Mesodermal cell (in vitro differentiated cells): ENCODE measurements at regions not wholly inside any gene's neighbourhood (a gene's known extent, or its start where the extent isn't known, plus 50 kb on each side); places are given as distances from the start of the nearest gene placed in this dataset.

Experiments used
- H3K27ac ChIP-seq: 2 replicates; pipeline ENCODE4 v1.7.0; 2013; ENCODE audit warnings: mild to moderate bottlenecking, low read depth, low read length, moderate library complexity; ENCODE audit not compliant: severe bottlenecking
- H3K36me3 ChIP-seq: 2 replicates; pipeline ENCODE4 v1.7.1; 2013; ENCODE audit warnings: mild to moderate bottlenecking, low read length, moderate library complexity; ENCODE audit not compliant: control insufficient read depth, insufficient read depth
- H3K4me1 ChIP-seq: one replicate; pipeline ENCODE4 v1.7.1; 2013; ENCODE audit warnings: mild to moderate bottlenecking, low read length; ENCODE audit not compliant: insufficient read depth, control insufficient read depth, poor library complexity, severe bottlenecking
- H3K4me3 ChIP-seq: 2 replicates; pipeline ENCODE4 v1.7.0; 2013; ENCODE audit warnings: low read length, control low read depth, mild to moderate bottlenecking; ENCODE audit not compliant: insufficient read depth, poor library complexity, severe bottlenecking; ENCODE audit errors: extremely low read depth
- H3K9me3 ChIP-seq: 2 replicates; pipeline ENCODE4 v1.7.1; 2013; ENCODE audit warnings: mild to moderate bottlenecking, low read length, moderate library complexity; ENCODE audit not compliant: control insufficient read depth
- WGBS, 2 experiments: methylation state at CpG; one replicate each; pipeline ENCODE4 v1.1.5; 2013; ENCODE audit warnings: missing lambda C conversion rate in 2 of 2; ENCODE audit not compliant: insufficient coverage in 2 of 2; 5-methylcytosine and 5-hydroxymethylcytosine counted together

GRCh38 chr10:6305401-6306321 lies 102.9 kb downstream of the PFKFB3 start:
- Histone ChIP-seq H3K36me3 (no peaks in the 10 kb centered on the region), H3K4me3 (no peak overlapping the region), H3K9me3 (peaks cover 11% of the 10 kb centered on the region), H3K27ac (no peak overlapping the region), H3K4me1 (peaks cover under 1% of the 10 kb centered on the region)
- 88 to 90% methylated on average over 4 to 5 of the region's 7 CpGs for WGBS, 2 experiments

DNA sequence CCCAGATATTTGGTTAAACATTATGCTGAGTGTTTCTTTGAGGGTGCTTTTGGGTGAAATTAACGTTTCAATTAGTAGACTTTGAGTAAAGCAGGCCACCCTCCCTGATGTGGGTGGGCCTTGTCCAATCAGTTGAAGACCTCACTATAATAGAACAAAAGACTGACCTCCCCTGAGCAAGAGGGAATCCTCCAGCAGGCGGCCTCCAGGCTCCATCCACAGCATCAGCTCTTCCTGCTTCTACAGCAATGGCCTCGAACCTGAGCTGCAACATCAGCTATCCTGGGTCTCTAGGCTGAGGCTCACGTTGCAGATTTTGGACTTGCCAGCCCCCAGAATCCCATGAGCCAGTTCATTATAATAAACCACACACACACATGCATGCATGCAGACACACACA lies 104.2 kb downstream of the PFKFB3 start:
- no peaks in the 10 kb centered on the region for H3K36me3 ChIP-seq
- H3K27ac ChIP-seq: no peak overlapping the region
- peaks cover 2% of the 10 kb centered on the region for H3K4me1 ChIP-seq
- peaks cover 11% of the 10 kb centered on the region for H3K9me3 ChIP-seq
- no peak overlapping the region for H3K4me3 ChIP-seq
- 86 to 100% methylated on average over 3 of the region's 4 CpGs for WGBS, 2 experiments

DNA sequence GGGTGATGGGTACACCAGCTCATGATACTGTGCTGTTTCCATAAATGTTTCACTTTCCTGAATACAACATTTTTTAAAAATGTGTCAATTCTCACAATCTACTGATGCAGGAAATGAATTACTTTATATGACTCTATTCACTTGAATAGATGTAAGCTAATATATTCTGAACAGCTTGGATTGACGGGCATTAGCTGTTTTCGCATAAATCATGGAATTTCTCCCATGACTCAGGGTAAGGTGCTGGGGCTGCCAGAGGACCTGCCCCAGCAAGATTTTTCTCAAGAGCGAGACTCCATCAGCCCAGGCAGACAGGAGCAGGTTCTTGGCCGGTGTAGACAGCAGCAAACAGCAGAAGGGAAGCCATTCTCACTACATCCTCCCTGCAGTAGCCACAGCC lies 107.1 kb downstream of the PFKFB3 start:
- H3K9me3 ChIP-seq: peaks cover 11% of the 10 kb centered on the region
- no peaks in the 10 kb centered on the region for H3K36me3 ChIP-seq
- 97 to 100% methylated on average over 2 to 4 of the region's 4 CpGs for WGBS, 2 experiments
- H3K4me1 ChIP-seq: peaks cover 8% of the 10 kb centered on the region
- no peak overlapping the region for H3K4me3 ChIP-seq
- H3K27ac ChIP-seq: no peak overlapping the region

GRCh38 chr10:6310977-6311376 lies 108.2 kb downstream of the PFKFB3 start:
- no peak overlapping the region for H3K4me3 ChIP-seq
- H3K36me3 ChIP-seq: no peaks in the 10 kb centered on the region
- peaks cover 11% of the 10 kb centered on the region for H3K4me1 ChIP-seq
- WGBS, 2 experiments: 100% methylated on average over 3 to 4 of the region's 4 CpGs
- no peak overlapping the region for H3K27ac ChIP-seq
- H3K9me3 ChIP-seq: peaks cover 11% of the 10 kb centered on the region

GRCh38 chr10:6311700-6312330 lies 109.1 kb downstream of the PFKFB3 start:
- peaks cover 11% of the 10 kb centered on the region for H3K4me1 ChIP-seq
- H3K36me3 ChIP-seq: no peaks in the 10 kb centered on the region
- 79 to 96% methylated on average over 9 of the region's 11 CpGs for WGBS, 2 experiments
- H3K4me3 ChIP-seq: no peak overlapping the region
- peaks cover 8% of the 10 kb centered on the region for H3K9me3 ChIP-seq
- no peak overlapping the region for H3K27ac ChIP-seq

GRCh38 chr10:6312636-6313035 lies 109.9 kb downstream of the PFKFB3 start:
- no peak overlapping the region for H3K4me3 ChIP-seq
- 77 to 80% methylated on average over 1 to 3 of the region's 6 CpGs for WGBS, 2 experiments
- H3K4me1 ChIP-seq: peaks cover 11% of the 10 kb centered on the region
- H3K27ac ChIP-seq: no peak overlapping the region
- no peaks in the 10 kb centered on the region for H3K36me3 ChIP-seq
- no peaks in the 10 kb centered on the region for H3K9me3 ChIP-seq

GRCh38 chr10:6313111-6313895 lies 110.6 kb downstream of the PFKFB3 start:
- no peaks in the 10 kb centered on the region for H3K36me3 ChIP-seq

GRCh38 chr10:6314620-6315205 lies 112.0 kb downstream of the PFKFB3 start:
- H3K27ac ChIP-seq: no peak overlapping the region
- peaks cover 11% of the 10 kb centered on the region for H3K4me1 ChIP-seq
- no peak overlapping the region for H3K4me3 ChIP-seq
- WGBS, 2 experiments: 85 to 91% methylated on average over 6 to 7 of the region's 9 CpGs
- H3K9me3 ChIP-seq: no peaks in the 10 kb centered on the region
- no peaks in the 10 kb centered on the region for H3K36me3 ChIP-seq

More at GRCh38 chr10:6313111-6313895, 110.6 kb downstream of the PFKFB3 start:
- Histone ChIP-seq H3K9me3 (no peaks in the 10 kb centered on the region), H3K27ac (no peak overlapping the region), H3K4me1 (peaks cover 11% of the 10 kb centered on the region), H3K4me3 (no peak overlapping the region)
- WGBS, 2 experiments: 94 to 95% methylated on average over 9 to 10 of the region's 12 CpGs

GRCh38 chr10:6319119-6319518 lies 116.4 kb downstream of the PFKFB3 start:
- Histone ChIP-seq H3K4me1 (peaks cover 25% of the 10 kb centered on the region), H3K4me3 (no peak overlapping the region), H3K36me3 (no peaks in the 10 kb centered on the region), H3K9me3 (no peaks in the 10 kb centered on the region), H3K27ac (no peak overlapping the region)

- Histone ChIP-seq H3K4me3 (no peak overlapping the region), H3K27ac (no peak overlapping the region), H3K4me1 (peaks cover 18% of the 10 kb centered on the region), H3K9me3 (no peaks in the 10 kb centered on the region), H3K36me3 (no peaks in the 10 kb centered on the region)
- 95 to 96% methylated on average over 5 to 6 of the region's 6 CpGs for WGBS, 2 experiments
These were observed 117.7 kb downstream of the PFKFB3 start for GRCh38 chr10:6320320-6321010.
